ENCODE measurements at regions not wholly inside any gene's neighbourhood (a gene's known extent, or its start where the extent isn't known, plus 50 kb on each side); places are given as distances from the start of the nearest gene placed in this dataset.

DNA sequence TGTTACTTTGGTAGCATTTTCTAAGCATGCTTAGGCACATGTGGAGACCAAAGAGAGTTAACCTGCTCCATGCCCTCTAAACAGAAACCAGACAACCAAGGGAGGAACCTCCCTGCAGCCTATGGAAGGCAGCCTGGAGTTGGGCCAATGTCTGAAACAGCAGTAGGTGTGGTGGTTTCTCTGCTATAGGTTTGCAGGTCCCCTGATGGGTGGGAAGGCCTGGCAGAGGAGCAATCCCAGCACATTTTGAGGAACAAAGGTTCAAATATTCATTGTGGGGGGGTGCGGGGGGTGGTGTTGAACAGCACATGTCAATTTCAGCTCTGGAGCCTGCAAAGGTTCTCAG is 65.4 kb downstream of the DACT1 start:
- TF ChIP-seq, protein P1, sequence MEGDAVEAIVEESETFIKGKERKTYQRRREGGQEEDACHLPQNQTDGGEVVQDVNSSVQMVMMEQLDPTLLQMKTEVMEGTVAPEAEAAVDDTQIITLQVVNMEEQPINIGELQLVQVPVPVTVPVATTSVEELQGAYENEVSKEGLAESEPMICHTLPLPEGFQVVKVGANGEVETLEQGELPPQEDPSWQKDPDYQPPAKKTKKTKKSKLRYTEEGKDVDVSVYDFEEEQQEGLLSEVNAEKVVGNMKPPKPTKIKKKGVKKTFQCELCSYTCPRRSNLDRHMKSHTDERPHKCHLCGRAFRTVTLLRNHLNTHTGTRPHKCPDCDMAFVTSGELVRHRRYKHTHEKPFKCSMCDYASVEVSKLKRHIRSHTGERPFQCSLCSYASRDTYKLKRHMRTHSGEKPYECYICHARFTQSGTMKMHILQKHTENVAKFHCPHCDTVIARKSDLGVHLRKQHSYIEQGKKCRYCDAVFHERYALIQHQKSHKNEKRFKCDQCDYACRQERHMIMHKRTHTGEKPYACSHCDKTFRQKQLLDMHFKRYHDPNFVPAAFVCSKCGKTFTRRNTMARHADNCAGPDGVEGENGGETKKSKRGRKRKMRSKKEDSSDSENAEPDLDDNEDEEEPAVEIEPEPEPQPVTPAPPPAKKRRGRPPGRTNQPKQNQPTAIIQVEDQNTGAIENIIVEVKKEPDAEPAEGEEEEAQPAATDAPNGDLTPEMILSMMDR (IDR thresholded peaks at IDR 0.05): no peak
- no peak for TF ChIP-seq POLR2A (IDR thresholded peaks at IDR 0.05)
- TF ChIP-seq POLR2AphosphoS5 (IDR thresholded peaks at IDR 0.05): no peak
- no peak for TF ChIP-seq EP300 (IDR thresholded peaks at IDR 0.05)
